Fibroblast of lung (primary cell): ENCODE measurements at regions not wholly inside any gene's neighbourhood (a gene's known extent, or its start where the extent isn't known, plus 50 kb on each side); places are given as distances from the start of the nearest gene placed in this dataset.

Experiments used
- DNase-seq, 2 donors: peaks; one replicate each; pipeline versions ENCODE4 v3.0.0 to v3.0.0-alpha.2; 2010; ENCODE audit warnings: low read depth in 2 of 2
- H2AFZ ChIP-seq: 2 replicates; pipeline ENCODE4 v1.5.1; 2012; ENCODE audit warnings: low read length, control low read depth, inconsistent platforms
- H3K27ac ChIP-seq: 2 replicates; pipeline ENCODE4 v1.5.1; 2011; ENCODE audit warnings: low read length, control low read depth; ENCODE audit not compliant: insufficient read depth
- H3K27me3 ChIP-seq: 2 replicates; pipeline ENCODE4 v1.5.1; 2011; ENCODE audit warnings: mild to moderate bottlenecking, low read length; ENCODE audit not compliant: control insufficient read depth, insufficient read depth
- H3K36me3 ChIP-seq: 2 replicates; pipeline ENCODE4 v1.5.1; 2011; ENCODE audit warnings: low read length; ENCODE audit not compliant: control insufficient read depth, insufficient read depth
- H3K4me1 ChIP-seq: 2 replicates; pipeline ENCODE4 v1.5.1; 2011; ENCODE audit warnings: low read length; ENCODE audit not compliant: control insufficient read depth, insufficient read depth; ENCODE audit errors: extremely low read depth
- H3K4me2 ChIP-seq: 2 replicates; pipeline ENCODE4 v1.5.1; 2011; ENCODE audit warnings: low read length, control low read depth; ENCODE audit not compliant: insufficient read depth; ENCODE audit errors: extremely low read depth
- H3K4me3 ChIP-seq, 4 experiments: fragments of 200-600 bp in 1 of 4; sonication (generic) in 1 of 4; replicated peaks in 1 of 4; 2 replicates each; pipeline ENCODE4 v1.5.1; 2011 to 2016; ENCODE audit warnings: low read length in 4 of 4, low read depth in 3 of 4, mild to moderate bottlenecking in 3 of 4, control low read depth in 2 of 4, inconsistent platforms in 1 of 4, mixed read lengths in 1 of 4; ENCODE audit not compliant: insufficient read depth in 1 of 4; ENCODE audit errors: control extremely low read depth in 1 of 4
- H3K79me2 ChIP-seq: 2 replicates; pipeline ENCODE4 v1.5.1; 2012; ENCODE audit warnings: mild to moderate bottlenecking, low read length, inconsistent platforms; ENCODE audit not compliant: control insufficient read depth, insufficient read depth
- H3K9ac ChIP-seq: 2 replicates; pipeline ENCODE4 v1.5.1; 2011; ENCODE audit warnings: mild to moderate bottlenecking, low read length, control low read depth; ENCODE audit not compliant: insufficient read depth
- H3K9me3 ChIP-seq: 2 replicates; pipeline ENCODE4 v1.5.1; 2012; ENCODE audit warnings: low read depth, low read length; ENCODE audit not compliant: control insufficient read depth, insufficient read depth
- H4K20me1 ChIP-seq: 2 replicates; pipeline ENCODE4 v1.5.1; 2011; ENCODE audit warnings: low read length; ENCODE audit not compliant: control insufficient read depth, insufficient read depth; ENCODE audit errors: extremely low read depth
- EZH2 ChIP-seq: IDR thresholded peaks from 2 replicates; pipeline ENCODE4 v1.5.1; 2012; ENCODE audit warnings: low read length, control low read depth, mild to moderate bottlenecking; ENCODE audit errors: missing control alignments
- TF ChIP-seq, protein P1 (sequence below), 2 donors: IDR thresholded peaks in 1 of 2; conservative IDR thresholded peaks in 1 of 2; 1 replicate in 1 of 2; 2 replicates in 1 of 2; pipeline ENCODE4 v1.5.1; 2011 to 2012; ENCODE audit warnings: low read length in 2 of 2, control low read depth in 1 of 2, inconsistent platforms in 1 of 2, low read depth in 1 of 2, mild to moderate bottlenecking in 1 of 2

DNA sequence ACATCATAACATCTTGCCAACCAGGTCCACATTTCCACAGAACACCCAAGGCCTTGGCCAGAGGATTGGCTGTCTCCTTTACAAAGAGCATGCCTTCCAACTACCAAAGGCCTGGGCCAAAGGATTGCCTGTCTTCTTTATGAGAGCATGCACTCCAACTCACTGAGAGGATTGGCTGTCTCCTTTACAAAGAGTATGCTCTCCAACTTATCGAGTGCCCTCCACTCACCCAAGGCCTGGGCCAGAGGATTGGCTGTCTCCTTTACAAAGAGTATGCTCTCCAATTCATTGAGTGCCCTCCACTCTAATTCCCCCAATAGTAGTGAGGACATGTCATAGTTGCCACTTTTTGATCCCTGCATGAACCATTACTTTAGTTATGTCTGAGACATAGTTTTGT lies 79.9 kb upstream of the TAS2R1 start:
- H3K4me3 ChIP-seq, result no peak overlapping the region
- no peak overlapping the region for H3K4me2 ChIP-seq
- peaks cover 16% of the 10 kb centered on the region for H3K4me1 ChIP-seq
- DNase-seq, result no peak
- no peaks in the 10 kb centered on the region for H3K36me3 ChIP-seq
- no peak overlapping the region for H3K27ac ChIP-seq
- H3K9me3 ChIP-seq, result no peaks in the 10 kb centered on the region
- no peaks in the 10 kb centered on the region for H3K27me3 ChIP-seq
- no peak overlapping the region for H3K9ac ChIP-seq
- no peaks in the 10 kb centered on the region for H3K79me2 ChIP-seq
- no peak overlapping the region for H2AFZ ChIP-seq
- TF ChIP-seq, protein P1, sequence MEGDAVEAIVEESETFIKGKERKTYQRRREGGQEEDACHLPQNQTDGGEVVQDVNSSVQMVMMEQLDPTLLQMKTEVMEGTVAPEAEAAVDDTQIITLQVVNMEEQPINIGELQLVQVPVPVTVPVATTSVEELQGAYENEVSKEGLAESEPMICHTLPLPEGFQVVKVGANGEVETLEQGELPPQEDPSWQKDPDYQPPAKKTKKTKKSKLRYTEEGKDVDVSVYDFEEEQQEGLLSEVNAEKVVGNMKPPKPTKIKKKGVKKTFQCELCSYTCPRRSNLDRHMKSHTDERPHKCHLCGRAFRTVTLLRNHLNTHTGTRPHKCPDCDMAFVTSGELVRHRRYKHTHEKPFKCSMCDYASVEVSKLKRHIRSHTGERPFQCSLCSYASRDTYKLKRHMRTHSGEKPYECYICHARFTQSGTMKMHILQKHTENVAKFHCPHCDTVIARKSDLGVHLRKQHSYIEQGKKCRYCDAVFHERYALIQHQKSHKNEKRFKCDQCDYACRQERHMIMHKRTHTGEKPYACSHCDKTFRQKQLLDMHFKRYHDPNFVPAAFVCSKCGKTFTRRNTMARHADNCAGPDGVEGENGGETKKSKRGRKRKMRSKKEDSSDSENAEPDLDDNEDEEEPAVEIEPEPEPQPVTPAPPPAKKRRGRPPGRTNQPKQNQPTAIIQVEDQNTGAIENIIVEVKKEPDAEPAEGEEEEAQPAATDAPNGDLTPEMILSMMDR (conservative IDR thresholded peaks at IDR 0.05 in 1 of 2, IDR thresholded peaks at IDR 0.05 in 1 of 2; ENCODE audit: low read depth in 1 of 2, low read length in 2 of 2), result no peak
- no peak for TF ChIP-seq EZH2
- no peaks in the 10 kb centered on the region for H4K20me1 ChIP-seq

DNA sequence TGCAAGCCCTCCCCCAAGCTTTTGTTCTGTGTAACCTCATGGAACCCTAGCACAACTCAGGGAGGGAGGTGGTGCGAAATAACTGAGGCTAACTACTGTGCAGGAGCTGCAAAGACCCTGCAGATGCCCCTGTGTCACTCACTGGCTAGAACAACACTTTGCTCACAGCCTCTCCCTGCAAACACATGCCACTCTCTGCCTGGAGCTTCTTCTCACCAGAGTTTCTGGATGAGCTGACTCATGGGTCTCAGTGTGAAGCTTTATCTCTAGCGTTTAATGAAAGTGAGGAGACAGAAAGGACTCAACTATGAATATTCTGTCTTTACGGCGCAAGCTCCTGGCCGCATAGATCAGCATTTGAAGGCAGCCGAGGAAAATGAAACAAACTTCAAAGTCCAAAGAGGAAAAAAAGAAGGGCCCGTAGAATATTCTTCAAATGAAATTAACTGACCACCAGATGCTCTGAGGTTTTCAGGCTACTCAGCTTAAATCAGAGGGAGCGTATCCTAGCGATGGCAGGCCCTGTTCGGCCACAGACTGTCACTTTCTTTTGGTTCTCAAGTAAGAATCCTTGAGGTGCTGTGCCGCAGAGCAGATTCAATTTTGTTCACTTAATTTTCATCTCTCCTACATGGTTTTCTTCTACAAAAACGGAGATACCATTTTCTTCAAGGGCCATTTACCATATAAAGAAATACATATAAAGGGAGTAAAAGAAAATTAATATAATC lies 77.7 kb upstream of the TAS2R1 start:
- Histone ChIP-seq H3K4me1 (peaks cover 5% of the 10 kb centered on the region), H3K79me2 (no peaks in the 10 kb centered on the region), H3K36me3 (no peaks in the 10 kb centered on the region), H3K4me3 (no peak overlapping the region), H3K27me3 (no peaks in the 10 kb centered on the region), H2AFZ (no peak overlapping the region), H3K9ac (no peak overlapping the region), H4K20me1 (no peaks in the 10 kb centered on the region), H3K4me2 (no peak overlapping the region), H3K9me3 (no peaks in the 10 kb centered on the region), H3K27ac (no peak overlapping the region)
- no peak for DNase-seq
- TF ChIP-seq, protein P1 (conservative IDR thresholded peaks at IDR 0.05 in 1 of 2, IDR thresholded peaks at IDR 0.05 in 1 of 2; ENCODE audit: low read depth in 1 of 2, low read length in 2 of 2), result no peak
- TF ChIP-seq EZH2, result no peak

DNA sequence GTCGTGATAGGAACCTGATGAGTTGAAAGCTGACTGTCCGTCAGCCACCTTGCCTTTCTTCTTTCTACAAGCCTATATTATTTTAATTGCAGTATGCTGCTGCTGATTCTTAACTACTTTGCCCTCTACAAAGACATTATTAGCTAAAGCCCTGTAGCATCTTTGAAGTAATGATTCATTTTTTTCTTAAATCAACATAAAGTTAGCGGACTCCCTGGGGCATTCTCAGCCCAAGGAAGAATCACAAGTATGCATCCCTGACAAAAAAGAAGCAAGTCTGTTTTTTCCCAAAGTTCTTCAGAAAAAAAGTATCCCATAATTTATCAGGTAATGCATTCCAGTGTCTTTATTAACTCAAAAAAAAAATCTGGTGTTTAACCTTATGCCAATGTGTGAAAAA lies 69.5 kb upstream of the TAS2R1 start:
- Histone ChIP-seq H3K79me2 (no peaks in the 10 kb centered on the region), H3K27ac (no peak overlapping the region), H3K9ac (no peak overlapping the region), H3K9me3 (no peaks in the 10 kb centered on the region), H3K4me1 (peaks cover 2% of the 10 kb centered on the region), H3K4me2 (no peak overlapping the region), H2AFZ (no peak overlapping the region), H3K27me3 (no peaks in the 10 kb centered on the region), H4K20me1 (no peaks in the 10 kb centered on the region), H3K4me3 (no peak overlapping the region), H3K36me3 (no peaks in the 10 kb centered on the region)
- no peak for TF ChIP-seq EZH2
- TF ChIP-seq, protein P1 (conservative IDR thresholded peaks at IDR 0.05 in 1 of 2, IDR thresholded peaks at IDR 0.05 in 1 of 2; ENCODE audit: low read depth in 1 of 2, low read length in 2 of 2), result no peak
- peak in 1 of 2 donors; percentile 8 for DNase-seq
